GM10266 (cell line): ENCODE measurements at regions not wholly inside any gene's neighbourhood (a gene's known extent, or its start where the extent isn't known, plus 50 kb on each side); places are given as distances from the start of the nearest gene placed in this dataset.

Experiments used
- DNase-seq: peaks from one replicate; pipeline ENCODE4 v3.0.0; 2012; ENCODE audit errors: extremely low spot score
- CTCF ChIP-seq: IDR thresholded peaks from 2 replicates; pipeline ENCODE4 v1.5.1; 2012; ENCODE audit warnings: mild to moderate bottlenecking, low read depth; ENCODE audit not compliant: control insufficient read depth, insufficient read depth; ENCODE audit errors: missing control alignments

GRCh38 chr17:34820248-34820801 is 140.9 kb downstream of the CCT6B start:
- no peak for DNase-seq
- TF ChIP-seq CTCF, result no peak

- DNase-seq, result no peak
- TF ChIP-seq CTCF, result no peak
These were observed 143.8 kb downstream of the CCT6B start for GRCh38 chr17:34817252-34818035.

GRCh38 chr17:34816848-34817247 is 144.4 kb downstream of the CCT6B start:
- TF ChIP-seq CTCF, result no peak
- no peak for DNase-seq

GRCh38 chr17:34813290-34813689 is 148.0 kb downstream of the CCT6B start:
- no peak for TF ChIP-seq CTCF
- DNase-seq, result no peak

- DNase-seq, result no peak
- TF ChIP-seq CTCF, result no peak
These were observed 149.7 kb downstream of the CCT6B start for GRCh38 chr17:34811561-34811960.

GRCh38 chr17:34800661-34801060 is 160.6 kb downstream of the CCT6B start:
- TF ChIP-seq CTCF, result no peak
- no peak for DNase-seq

- no peak for DNase-seq
These were observed 161.5 kb downstream of the CCT6B start for GRCh38 chr17:34799751-34800150.

More at GRCh38 chr17:34799751-34800150, 161.5 kb downstream of the CCT6B start:
- TF ChIP-seq CTCF, result no peak
